GM12878 (cell line): ENCODE measurements at regions not wholly inside any gene's neighbourhood (a gene's known extent, or its start where the extent isn't known, plus 50 kb on each side); places are given as distances from the start of the nearest gene placed in this dataset.
A peak's percentile ranks its signal among the peaks of the same experiment; 100 is the strongest.

Experiments used
- ATAC-seq: fragments of 200-7000 bp; cut with Tn5 transposase; 3 replicates; pipeline ENCODE4 v1.9.1; 2020; ENCODE audit warnings: mild to moderate bottlenecking, moderate library complexity
- BruUV-seq: library from RNA; stranded (reverse); fragments of 400-500 nt; replicated peaks from 2 replicates; lab custom pipeline; 2021; lab: Mats Ljungman, UMichigan
- CTCF ChIA-PET: fragments of 300-600 bp; sonication (Branson Sonifier 250); formaldehyde crosslinking; extraction: SDS; loops from one replicate; lab custom pipeline; 2021; ENCODE audit warnings: inconsistent platforms; lab: Yijun Ruan, JAX
- POLR2A ChIA-PET: fragments of 350-600 bp; formaldehyde crosslinking; extraction: SDS; loops from one replicate; lab custom pipeline; 2021; ENCODE audit warnings: inconsistent platforms; lab: Charles Lee
- RAD21 ChIA-PET: fragments of 300-600 bp; sonication (Branson Sonifier 250); formaldehyde crosslinking; loops from one replicate; lab custom pipeline; 2023; ENCODE audit warnings: antibody characterized with exemption; ENCODE audit not compliant: unreplicated experiment; lab: Charles Lee
- SMC1A ChIA-PET: fragments of 300-600 bp; sonication (Branson Sonifier 250); formaldehyde crosslinking; loops from one replicate; lab custom pipeline; 2023; ENCODE audit not compliant: unreplicated experiment, uncharacterized antibody; lab: Charles Lee
- DNase-seq: peaks from one replicate; pipeline ENCODE4 v3.0.0-alpha.2; 2011; ENCODE audit warnings: low read depth, low spot score
- FAIRE-seq: peaks from 3 replicates; lab custom pipeline; 2011; peaks lifted over from hg19 to GRCh38; lab: Jason Lieb, UNC
- H2AFZ ChIP-seq: 2 replicates; pipeline ENCODE4 v1.6.0; 2011; ENCODE audit warnings: low read depth, low read length, control low read depth; ENCODE audit not compliant: control insufficient read depth
- H3K27ac ChIP-seq: 2 replicates; pipeline ENCODE4 v1.5.1; 2011; ENCODE audit warnings: control low read depth; ENCODE audit not compliant: control insufficient read depth, insufficient read depth
- H3K27me3 ChIP-seq, 2 experiments: replicated peaks in 1 of 2; 2 replicates each; pipeline versions ENCODE4 v1.6.0 to v1.6.1; 2011; ENCODE audit warnings: low read length in 1 of 2; ENCODE audit not compliant: control insufficient read depth in 2 of 2, insufficient read depth in 2 of 2
- H3K36me3 ChIP-seq, 2 experiments: 2 replicates each; pipeline ENCODE4 v1.5.1; 2011; ENCODE audit warnings: low read length in 1 of 2; ENCODE audit not compliant: control insufficient read depth in 2 of 2, insufficient read depth in 2 of 2
- H3K4me1 ChIP-seq: 2 replicates; pipeline ENCODE4 v1.6.1; 2011; ENCODE audit warnings: mild to moderate bottlenecking, low read length, moderate library complexity, mixed read lengths; ENCODE audit not compliant: control insufficient read depth, insufficient read depth
- H3K4me2 ChIP-seq: 2 replicates; pipeline ENCODE4 v1.6.0; 2011; ENCODE audit warnings: control low read depth; ENCODE audit not compliant: control insufficient read depth, insufficient read depth
- H3K4me3 ChIP-seq: fragments of 200-600 bp; sonication (generic); 2 replicates; pipeline ENCODE4 v1.5.1; 2016
- H3K79me2 ChIP-seq: 2 replicates; pipeline ENCODE4 v1.6.0; 2011; ENCODE audit warnings: low read length; ENCODE audit not compliant: control insufficient read depth, insufficient read depth
- H3K9ac ChIP-seq: 2 replicates; pipeline ENCODE4 v1.8.0; 2011; ENCODE audit warnings: low read length, control low read depth, mixed read lengths; ENCODE audit not compliant: control insufficient read depth, insufficient read depth
- H3K9me3 ChIP-seq: replicated peaks from 3 replicates; pipeline ENCODE4 v1.5.1; 2011; ENCODE audit warnings: mild to moderate bottlenecking, low read length; ENCODE audit not compliant: control insufficient read depth, insufficient read depth
- H4K20me1 ChIP-seq: 2 replicates; pipeline ENCODE4 v1.6.0; 2011; ENCODE audit not compliant: control insufficient read depth, insufficient read depth
- ATF7 ChIP-seq: fragments of 450-650 bp; IDR thresholded peaks from 2 replicates; pipeline ENCODE4 v1.6.1; 2016; ENCODE audit warnings: low read depth, mild to moderate bottlenecking
- BACH1 ChIP-seq: fragments of 450-650 bp; IDR thresholded peaks from 2 replicates; pipeline ENCODE4 v1.6.1; 2017; ENCODE audit warnings: mild to moderate bottlenecking, borderline replicate concordance
- CBFB ChIP-seq: IDR thresholded peaks from 2 replicates; pipeline ENCODE4 v1.6.1; 2016; ENCODE audit warnings: antibody characterized with exemption, low read depth
- CEBPB ChIP-seq, 2 experiments: fragments of 150-350 bp in 1 of 2; IDR thresholded peaks; 2 replicates each; pipeline ENCODE4 v1.6.1; 2012 to 2014; ENCODE audit warnings: low read depth in 2 of 2, low read length in 2 of 2, borderline replicate concordance in 1 of 2, inconsistent platforms in 1 of 2
- CHD1 ChIP-seq: IDR thresholded peaks from 2 replicates; pipeline ENCODE4 v1.6.1; 2012; ENCODE audit warnings: low read depth, low read length, improper control_type of control experiment
- ETV6 ChIP-seq, 2 experiments: fragments of 450-650 bp in 1 of 2; IDR thresholded peaks in 1 of 2; conservative IDR thresholded peaks in 1 of 2; 2 replicates each; pipeline ENCODE4 v1.6.1; 2014; ENCODE audit warnings: antibody characterized with exemption in 1 of 2, borderline replicate concordance in 1 of 2, low read depth in 1 of 2, mild to moderate bottlenecking in 1 of 2, moderate library complexity in 1 of 2
- MYC ChIP-seq: IDR thresholded peaks from 2 replicates; pipeline ENCODE4 v1.6.1; 2011; ENCODE audit warnings: mild to moderate bottlenecking, low read length, moderate library complexity, inconsistent platforms; ENCODE audit not compliant: insufficient read depth, insufficient replicate concordance, insufficient read length, severe bottlenecking
- NFYA ChIP-seq: IDR thresholded peaks from 2 replicates; pipeline ENCODE4 v1.6.1; 2011; ENCODE audit warnings: low read depth, mild to moderate bottlenecking, low read length, improper control_type of control experiment, borderline replicate concordance
- POU2F2 ChIP-seq: IDR thresholded peaks from 3 replicates; pipeline ENCODE4 v1.6.1; 2011; ENCODE audit warnings: low read depth, mild to moderate bottlenecking, low read length, borderline replicate concordance
- RAD21 ChIP-seq: IDR thresholded peaks from 2 replicates; pipeline ENCODE4 v1.6.1; 2011; ENCODE audit warnings: mild to moderate bottlenecking, low read depth, low read length, moderate library complexity; ENCODE audit not compliant: insufficient read depth
- SMC3 ChIP-seq: IDR thresholded peaks from 2 replicates; pipeline ENCODE4 v1.6.1; 2011; ENCODE audit warnings: low read length, improper control_type of control experiment, borderline replicate concordance
- SPI1 ChIP-seq: IDR thresholded peaks from 2 replicates; pipeline ENCODE4 v1.6.1; 2011; ENCODE audit warnings: low read depth, mild to moderate bottlenecking, low read length, moderate library complexity, borderline replicate concordance; ENCODE audit not compliant: insufficient read depth
- STAT3 ChIP-seq: IDR thresholded peaks from 2 replicates; pipeline ENCODE4 v1.6.1; 2011; ENCODE audit warnings: low read depth, low read length, improper control_type of control experiment
- WRNIP1 ChIP-seq: IDR thresholded peaks from 2 replicates; pipeline ENCODE4 v1.6.1; 2011; ENCODE audit warnings: low read depth, low read length, improper control_type of control experiment, borderline replicate concordance
- YY1 ChIP-seq: IDR thresholded peaks from 2 replicates; pipeline ENCODE4 v1.6.1; 2011; ENCODE audit warnings: low read depth, mild to moderate bottlenecking, low read length
- ZSCAN29 ChIP-seq: fragments of 450-650 bp; IDR thresholded peaks from 2 replicates; pipeline ENCODE4 v1.6.1; 2017; ENCODE audit warnings: mild to moderate bottlenecking, moderate library complexity
- WGBS: methylation state at CpG from one replicate; pipeline ENCODE4 v1.1.6; 2016; ENCODE audit warnings: low lambda C conversion rate; ENCODE audit not compliant: insufficient replicate concordance, insufficient coverage; ENCODE audit errors: missing lambda C conversion rate; 5-methylcytosine and 5-hydroxymethylcytosine counted together
- in situ Hi-C: fragments of 300-500 bp; cut with MboI; formaldehyde crosslinking; loops from 9 replicates; pipeline ENCODE4 v1.14.3; 2018; ENCODE audit warnings: mixed read lengths
- intact Hi-C: fragments of 100-400 bp; cut with micrococcal nuclease; formaldehyde crosslinking; loops from one replicate; pipeline ENCODE4 v1.14.2; 2022; ENCODE audit not compliant: unreplicated experiment

- H3K9me3 ChIP-seq, result no peaks in the 10 kb centered on the region
- CTCF ChIA-PET, result interaction anchor here (0.7 to 3.7 kb wide), 10 partner anchors 27 to 841 kb away, joined by 3 to 21 read pairs (median 5); no protein-coding TSS in a partner anchor
- no peak overlapping the region for H3K4me2 ChIP-seq
- H3K27ac ChIP-seq, result no peak overlapping the region
- no peak overlapping the region for H3K4me3 ChIP-seq
- POLR2A ChIA-PET, result no interaction called here
- no peaks in the 10 kb centered on the region for H3K36me3 ChIP-seq
- no peaks in the 10 kb centered on the region for H3K79me2 ChIP-seq
- RAD21 ChIA-PET, result interaction anchor here (0.6 to 2.2 kb wide), 5 partner anchors 30 to 64 kb away, joined by 3 to 12 read pairs (median 4); no protein-coding TSS in a partner anchor
- H3K4me1 ChIP-seq, result peaks cover 8% of the 10 kb centered on the region
- intact Hi-C loops, result loop anchor here (1.0 to 5.0 kb wide), 5 partner anchors 28 to 359 kb away; no protein-coding TSS in a partner anchor
- in situ Hi-C loops, result no loop called here
- TF ChIP-seq CEBPB (IDR thresholded peaks at IDR 0.05; ENCODE audit: borderline replicate concordance in 1 of 2, low read depth in 2 of 2, low read length in 2 of 2) (no peak), YY1 (peak; percentile 77)
- H3K27me3 ChIP-seq, result no peaks in the 10 kb centered on the region
- SMC1A ChIA-PET, result interaction anchor here (0.6 to 2.6 kb wide), 9 partner anchors 10 to 65 kb away, joined by 3 to 9 read pairs (median 5); no protein-coding TSS in a partner anchor
- no peak overlapping the region for H2AFZ ChIP-seq
- FAIRE-seq (no peak), ATAC-seq (peak; percentile 74), DNase-seq (no peak)
- no peaks in the 10 kb centered on the region for H4K20me1 ChIP-seq
- BruUV-seq, result no TSS peak
- H3K9ac ChIP-seq, result no peak overlapping the region
- WGBS, result 35% methylated on average over 8 of the region's 8 CpGs
Measured at GRCh38 chr10:2978574-2979273, 88.6 kb upstream of the PFKP start.

DNA sequence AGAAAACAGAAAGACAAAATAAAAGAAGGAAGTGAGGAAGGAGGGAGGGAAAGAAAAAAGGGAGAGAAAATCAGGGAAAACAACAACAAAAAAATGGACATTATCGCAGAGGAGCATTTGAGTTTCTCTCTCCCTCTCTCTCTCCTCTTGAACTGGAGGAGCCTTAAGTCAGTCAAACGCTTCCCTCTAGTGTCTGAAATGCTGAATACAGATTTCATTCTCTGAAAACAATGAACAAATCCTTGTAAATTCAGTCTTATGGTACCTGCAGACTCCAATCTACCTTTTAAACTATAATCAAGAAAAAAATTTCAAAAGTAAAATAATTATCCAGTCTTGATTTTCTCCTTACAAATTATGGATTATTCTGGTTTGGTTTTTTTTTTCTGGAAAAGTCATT is 89.2 kb upstream of the PFKP start:
- ChIA-PET RAD21 (interaction anchor here (0.6 to 2.2 kb wide), 5 partner anchors 30 to 111 kb away, joined by 3 to 12 read pairs (median 4); no protein-coding TSS in a partner anchor), SMC1A (interaction anchor here (0.6 to 2.6 kb wide), 10 partner anchors 10 to 66 kb away, joined by 3 to 9 read pairs (median 6); no protein-coding TSS in a partner anchor), POLR2A (no interaction called here), CTCF (interaction anchor here (0.6 to 3.7 kb wide), 12 partner anchors 8 to 840 kb away, joined by 3 to 21 read pairs (median 4); no protein-coding TSS in a partner anchor)
- Histone ChIP-seq H3K4me3 (no peak overlapping the region), H2AFZ (no peak overlapping the region), H3K9ac (no peak overlapping the region), H3K9me3 (no peaks in the 10 kb centered on the region), H3K27me3 (no peaks in the 10 kb centered on the region), H3K4me1 (peaks cover 8% of the 10 kb centered on the region), H3K79me2 (no peaks in the 10 kb centered on the region), H3K27ac (no peak overlapping the region), H4K20me1 (no peaks in the 10 kb centered on the region), H3K4me2 (no peak overlapping the region), H3K36me3 (no peaks in the 10 kb centered on the region)
- peak; percentile 87 for ATAC-seq
- 50% methylated on average over 2 of the region's 2 CpGs for WGBS
- intact Hi-C loops (loop anchor here (1.0 to 5.0 kb wide), 5 partner anchors 27 to 359 kb away; no protein-coding TSS in a partner anchor), in situ Hi-C loops (no loop called here)
- BruUV-seq, result no TSS peak
- peak; percentile 32 for DNase-seq
- peak; percentile 78 for FAIRE-seq
- no peak for TF ChIP-seq CHD1
- no peak for TF ChIP-seq CEBPB (IDR thresholded peaks at IDR 0.05; ENCODE audit: borderline replicate concordance in 1 of 2, low read depth in 2 of 2, low read length in 2 of 2)
- TF ChIP-seq MYC, result no peak
- no peak for TF ChIP-seq WRNIP1
- no peak for TF ChIP-seq POU2F2
- no peak for TF ChIP-seq NFYA
- no peak for TF ChIP-seq ATF7
- no peak for TF ChIP-seq ETV6 (conservative IDR thresholded peaks at IDR 0.05 in 1 of 2, IDR thresholded peaks at IDR 0.05 in 1 of 2; ENCODE audit: borderline replicate concordance in 1 of 2, low read depth in 1 of 2)
- TF ChIP-seq RAD21, result peak; percentile 84
- no peak for TF ChIP-seq STAT3
- TF ChIP-seq ZSCAN29, result no peak
- TF ChIP-seq CBFB, result no peak
- TF ChIP-seq SMC3, result peak; percentile 75; the same call in 1 of the 2 replicates
- TF ChIP-seq BACH1, result no peak
- no peak for TF ChIP-seq SPI1
